ENCODE measurements at regions not wholly inside any gene's neighbourhood (a gene's known extent, or its start where the extent isn't known, plus 50 kb on each side); places are given as distances from the start of the nearest gene placed in this dataset.

GRCh38 chrX:95693365-95693764 is 991.3 kb upstream of the DIAPH2 start:
- no peaks in the 10 kb centered on the region for H3K36me3 ChIP-seq (ENCODE audit: control insufficient read depth in 4 of 4, insufficient read depth in 3 of 4, low read depth in 1 of 4, low read length in 3 of 4)
- peaks cover 0 to 3% (median 0%) of the 10 kb centered on the region in 4 donors for H3K9me3 ChIP-seq (ENCODE audit: control insufficient read depth in 4 of 4, low read length in 3 of 4)
- DNase-seq (ENCODE audit: low spot score), result no peak
- H3K9ac ChIP-seq (ENCODE audit: low read depth in 1 of 2, low read length in 2 of 2), result no peak overlapping the region
- no peak overlapping the region for H3K4me3 ChIP-seq (ENCODE audit: low read depth in 1 of 3, low read length in 3 of 3)
- no peaks in the 10 kb centered on the region for H3K4me1 ChIP-seq (ENCODE audit: control insufficient read depth in 4 of 4, insufficient read depth in 4 of 4, low read length in 3 of 4)
- WGBS, result 72% methylated on average over 2 of the region's 2 CpGs
- H3K27ac ChIP-seq (ENCODE audit: low read depth in 1 of 2, low read length in 2 of 2), result no peak overlapping the region
- no peaks in the 10 kb centered on the region for H3K27me3 ChIP-seq (ENCODE audit: control insufficient read depth in 4 of 4, insufficient read depth in 4 of 4, low read length in 3 of 4)
- no peak for TF ChIP-seq RXRA (IDR thresholded peaks at IDR 0.05)
- TF ChIP-seq EGR1 (IDR thresholded peaks at IDR 0.05; ENCODE audit: low read depth in 2 of 2), result no peak
- no peak for TF ChIP-seq RAD21 (IDR thresholded peaks at IDR 0.05)
- no peak for TF ChIP-seq CTCF (IDR thresholded peaks at IDR 0.05; ENCODE audit: low read depth, low read length, missing input control)
- TF ChIP-seq ZBTB33 (IDR thresholded peaks at IDR 0.05), result no peak
- TF ChIP-seq FOXA1 (IDR thresholded peaks at IDR 0.05), result no peak
- no peak for TF ChIP-seq JUND (IDR thresholded peaks at IDR 0.05)
- TF ChIP-seq ATF3 (IDR thresholded peaks at IDR 0.05), result no peak
- TF ChIP-seq MAX (IDR thresholded peaks at IDR 0.05), result no peak
- TF ChIP-seq TAF1 (conservative IDR thresholded peaks at IDR 0.05), result no peak
- TF ChIP-seq NR2F2 (IDR thresholded peaks at IDR 0.05), result no peak
- TF ChIP-seq GABPA (IDR thresholded peaks at IDR 0.05 in 1 of 2, conservative IDR thresholded peaks at IDR 0.05 in 1 of 2), result no peak
- no peak for TF ChIP-seq REST (IDR thresholded peaks at IDR 0.05)
- TF ChIP-seq SP1 (IDR thresholded peaks at IDR 0.05), result no peak

GRCh38 chrX:95703696-95704095 is 980.9 kb upstream of the DIAPH2 start:
- 57% methylated on average over 1 of the region's 1 CpG for WGBS
- no peaks in the 10 kb centered on the region for H3K27me3 ChIP-seq (ENCODE audit: control insufficient read depth in 4 of 4, insufficient read depth in 4 of 4, low read length in 3 of 4)
- TF ChIP-seq HNF4G (IDR thresholded peaks at IDR 0.05) (no peak), RAD21 (IDR thresholded peaks at IDR 0.05) (no peak), HNF4A (conservative IDR thresholded peaks at IDR 0.05) (no peak), NR2F2 (IDR thresholded peaks at IDR 0.05) (no peak), JUND (IDR thresholded peaks at IDR 0.05) (no peak), YY1 (IDR thresholded peaks at IDR 0.05) (no peak), RXRA (IDR thresholded peaks at IDR 0.05) (no peak), FOXA2 (IDR thresholded peaks at IDR 0.05) (no peak), SP1 (IDR thresholded peaks at IDR 0.05) (no peak), CTCF (IDR thresholded peaks at IDR 0.05; ENCODE audit: low read depth, low read length, missing input control) (no peak), MAX (IDR thresholded peaks at IDR 0.05) (no peak), REST (IDR thresholded peaks at IDR 0.05) (no peak)

More at GRCh38 chrX:95703696-95704095, 980.9 kb upstream of the DIAPH2 start:
- no peak for DNase-seq (ENCODE audit: low spot score)
- Histone ChIP-seq H3K27ac (ENCODE audit: low read depth in 1 of 2, low read length in 2 of 2) (no peak overlapping the region), H3K4me1 (ENCODE audit: control insufficient read depth in 4 of 4, insufficient read depth in 4 of 4, low read length in 3 of 4) (no peaks in the 10 kb centered on the region), H3K9ac (ENCODE audit: low read depth in 1 of 2, low read length in 2 of 2) (no peak overlapping the region), H3K4me3 (ENCODE audit: low read depth in 1 of 3, low read length in 3 of 3) (no peak overlapping the region), H3K36me3 (ENCODE audit: control insufficient read depth in 4 of 4, insufficient read depth in 3 of 4, low read depth in 1 of 4, low read length in 3 of 4) (no peaks in the 10 kb centered on the region), H3K9me3 (ENCODE audit: control insufficient read depth in 4 of 4, low read length in 3 of 4) (peaks cover 0 to 2% (median 0%) of the 10 kb centered on the region in 4 donors)
